OCI-LY7 (cell line): ENCODE measurements at regions not wholly inside any gene's neighbourhood (a gene's known extent, or its start where the extent isn't known, plus 50 kb on each side); places are given as distances from the start of the nearest gene placed in this dataset.

Source experiments
- BruUV-seq: library from RNA; stranded (reverse); fragments of 400-500 nt; replicated peaks from 2 replicates; lab custom pipeline; 2021; lab: Mats Ljungman, UMichigan
- CTCF ChIA-PET: fragments of 300-600 bp; sonication (Branson Sonifier 250); formaldehyde crosslinking; loops from one replicate; lab custom pipeline; 2022; ENCODE audit warnings: antibody characterized with exemption; ENCODE audit not compliant: unreplicated experiment; lab: Charles Lee
- POLR2A ChIA-PET: fragments of 300-600 bp; sonication (Branson Sonifier 250); formaldehyde crosslinking; loops from one replicate; lab custom pipeline; 2022; ENCODE audit warnings: antibody characterized with exemption; lab: Charles Lee
- DNase-seq: peaks from one replicate; pipeline ENCODE4 v3.0.0-alpha.2; 2015; ENCODE audit warnings: low spot score
- H2AFZ ChIP-seq: fragments of 200-600 bp; sonication (generic), shearing (Covaris generic); 2 replicates; pipeline ENCODE4 v1.6.1; 2014; ENCODE audit warnings: mild to moderate bottlenecking, antibody characterized with exemption, low read length, moderate library complexity
- H3K27ac ChIP-seq: fragments of 200-600 bp; sonication (generic); 2 replicates; pipeline ENCODE4 v1.5.1; 2014; ENCODE audit warnings: mixed run types, low read depth, mild to moderate bottlenecking, moderate library complexity, low read length, inconsistent platforms; ENCODE audit not compliant: poor library complexity, severe bottlenecking
- H3K36me3 ChIP-seq: fragments of 200-600 bp; sonication (generic); 2 replicates; pipeline ENCODE4 v1.6.1; 2014; ENCODE audit warnings: mild to moderate bottlenecking, antibody characterized with exemption, low read length, moderate library complexity, mixed read lengths; ENCODE audit not compliant: insufficient read depth
- H3K4me1 ChIP-seq: fragments of 200-600 bp; sonication (generic); 2 replicates; pipeline ENCODE4 v1.5.1; 2014; ENCODE audit warnings: mild to moderate bottlenecking, low read length; ENCODE audit not compliant: insufficient read depth, poor library complexity, severe bottlenecking
- H3K4me2 ChIP-seq: fragments of 200-600 bp; sonication (generic); 2 replicates; pipeline ENCODE4 v1.6.1; 2014; ENCODE audit warnings: mild to moderate bottlenecking, low read length
- H3K4me3 ChIP-seq: fragments of 200-600 bp; sonication (generic); 2 replicates; pipeline ENCODE4 v1.5.1; 2014; ENCODE audit warnings: mild to moderate bottlenecking, low read depth, low read length; ENCODE audit not compliant: poor library complexity, severe bottlenecking
- H3K79me2 ChIP-seq: fragments of 200-600 bp; sonication (generic); 2 replicates; pipeline ENCODE4 v1.6.1; 2016; ENCODE audit warnings: low read depth, mild to moderate bottlenecking, low read length, moderate library complexity, mixed read lengths; ENCODE audit not compliant: insufficient read depth
- H3K9me2 ChIP-seq: fragments of 200-600 bp; sonication (generic); 2 replicates; pipeline ENCODE4 v1.6.1; 2016; ENCODE audit warnings: mild to moderate bottlenecking, low read length, mixed read lengths; ENCODE audit not compliant: insufficient read depth
- H3K9me3 ChIP-seq: fragments of 200-600 bp; sonication (generic); 2 replicates; pipeline ENCODE4 v1.6.1; 2014; ENCODE audit warnings: mild to moderate bottlenecking, mixed run types, low read length, mixed read lengths
- H4K20me1 ChIP-seq: fragments of 200-600 bp; sonication (generic); 2 replicates; pipeline ENCODE4 v1.6.1; 2014; ENCODE audit warnings: mild to moderate bottlenecking, antibody characterized with exemption, low read length, moderate library complexity, mixed read lengths; ENCODE audit not compliant: insufficient read depth
- EZH2phosphoT487 ChIP-seq: fragments of 200-600 bp; sonication (generic); IDR thresholded peaks from 2 replicates; pipeline ENCODE4 v1.6.1; 2018; ENCODE audit warnings: low read depth, borderline replicate concordance, mild to moderate bottlenecking, mixed run types, antibody characterized with exemption, low read length, moderate library complexity, mixed read lengths
- intact Hi-C: fragments of 100-400 bp; cut with micrococcal nuclease; formaldehyde crosslinking; loops from one replicate; pipeline ENCODE4 v1.10.0; 2022; ENCODE audit not compliant: unreplicated experiment
- TF ChIP-seq, protein P1 (sequence below): fragments of 200-600 bp; sonication (generic); conservative IDR thresholded peaks from 2 replicates; pipeline ENCODE4 v1.5.1; 2014; ENCODE audit warnings: mild to moderate bottlenecking, antibody characterized with exemption, low read length, moderate library complexity, mixed read lengths

DNA sequence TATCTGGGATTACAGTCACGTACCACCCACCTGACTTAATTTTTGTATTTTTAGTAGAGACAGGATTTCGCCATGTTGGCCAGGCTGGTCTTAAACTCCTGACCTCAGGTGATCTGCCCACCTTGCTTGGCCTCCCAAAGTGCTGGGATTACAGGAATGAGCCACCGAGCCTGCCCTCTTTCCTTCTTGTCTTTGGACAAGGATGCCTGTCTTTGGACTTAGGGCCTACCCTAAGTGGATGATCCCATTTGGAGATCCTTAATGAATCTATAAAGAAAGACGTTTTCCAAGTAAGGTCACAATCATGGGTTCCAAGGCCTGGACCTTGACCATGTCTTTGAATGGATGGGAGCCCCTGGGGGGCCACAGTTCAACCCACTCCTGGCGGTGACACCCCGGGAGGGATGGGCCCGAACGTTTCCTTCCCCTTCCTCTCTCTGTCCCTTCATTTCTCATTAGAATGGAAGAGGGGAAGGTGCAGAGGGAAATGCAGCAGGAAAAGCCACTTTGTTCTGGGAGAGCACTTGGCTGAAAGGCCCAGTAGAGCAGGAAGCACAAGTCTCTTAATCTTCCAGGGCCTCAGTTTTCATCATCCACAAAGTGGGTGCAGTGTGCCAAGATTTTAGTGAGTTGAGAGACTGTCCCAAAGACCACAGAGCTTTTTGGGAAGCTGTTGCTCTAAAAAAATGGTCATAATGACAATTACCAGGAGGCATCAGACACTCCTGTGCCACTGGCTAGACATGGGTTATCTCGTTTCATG is 353.3 kb downstream of the SEC14L1 start:
- peaks cover 99% of the 10 kb centered on the region for H3K36me3 ChIP-seq
- H4K20me1 ChIP-seq: no peaks in the 10 kb centered on the region
- ChIA-PET CTCF (interaction anchor here (1.0 to 1.8 kb wide), 6 partner anchors 53 to 94 kb away, joined by 3 to 18 read pairs (median 5); no protein-coding TSS in a partner anchor), POLR2A (interaction anchor here (0.6 to 1.3 kb wide), 9 partner anchors 21 to 549 kb away, joined by 3 to 6 read pairs (median 4); no protein-coding TSS in a partner anchor)
- H3K4me2 ChIP-seq: peak overlapping the region; percentile 60
- H3K4me1 ChIP-seq: peaks cover 53% of the 10 kb centered on the region
- TSS peak; percentile 32 for BruUV-seq
- no peak overlapping the region for H2AFZ ChIP-seq
- H3K4me3 ChIP-seq: no peak overlapping the region
- H3K27ac ChIP-seq: peak overlapping the region; percentile 72
- TF ChIP-seq, protein P1, sequence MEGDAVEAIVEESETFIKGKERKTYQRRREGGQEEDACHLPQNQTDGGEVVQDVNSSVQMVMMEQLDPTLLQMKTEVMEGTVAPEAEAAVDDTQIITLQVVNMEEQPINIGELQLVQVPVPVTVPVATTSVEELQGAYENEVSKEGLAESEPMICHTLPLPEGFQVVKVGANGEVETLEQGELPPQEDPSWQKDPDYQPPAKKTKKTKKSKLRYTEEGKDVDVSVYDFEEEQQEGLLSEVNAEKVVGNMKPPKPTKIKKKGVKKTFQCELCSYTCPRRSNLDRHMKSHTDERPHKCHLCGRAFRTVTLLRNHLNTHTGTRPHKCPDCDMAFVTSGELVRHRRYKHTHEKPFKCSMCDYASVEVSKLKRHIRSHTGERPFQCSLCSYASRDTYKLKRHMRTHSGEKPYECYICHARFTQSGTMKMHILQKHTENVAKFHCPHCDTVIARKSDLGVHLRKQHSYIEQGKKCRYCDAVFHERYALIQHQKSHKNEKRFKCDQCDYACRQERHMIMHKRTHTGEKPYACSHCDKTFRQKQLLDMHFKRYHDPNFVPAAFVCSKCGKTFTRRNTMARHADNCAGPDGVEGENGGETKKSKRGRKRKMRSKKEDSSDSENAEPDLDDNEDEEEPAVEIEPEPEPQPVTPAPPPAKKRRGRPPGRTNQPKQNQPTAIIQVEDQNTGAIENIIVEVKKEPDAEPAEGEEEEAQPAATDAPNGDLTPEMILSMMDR: no peak
- no peak for TF ChIP-seq EZH2phosphoT487
- intact Hi-C loops: loop anchor here (2.0 to 5.0 kb wide), 3 partner anchors 29 to 212 kb away; no protein-coding TSS in a partner anchor
- no peaks in the 10 kb centered on the region for H3K9me2 ChIP-seq
- H3K79me2 ChIP-seq: no peaks in the 10 kb centered on the region
- H3K9me3 ChIP-seq: no peaks in the 10 kb centered on the region
- DNase-seq: no peak

DNA sequence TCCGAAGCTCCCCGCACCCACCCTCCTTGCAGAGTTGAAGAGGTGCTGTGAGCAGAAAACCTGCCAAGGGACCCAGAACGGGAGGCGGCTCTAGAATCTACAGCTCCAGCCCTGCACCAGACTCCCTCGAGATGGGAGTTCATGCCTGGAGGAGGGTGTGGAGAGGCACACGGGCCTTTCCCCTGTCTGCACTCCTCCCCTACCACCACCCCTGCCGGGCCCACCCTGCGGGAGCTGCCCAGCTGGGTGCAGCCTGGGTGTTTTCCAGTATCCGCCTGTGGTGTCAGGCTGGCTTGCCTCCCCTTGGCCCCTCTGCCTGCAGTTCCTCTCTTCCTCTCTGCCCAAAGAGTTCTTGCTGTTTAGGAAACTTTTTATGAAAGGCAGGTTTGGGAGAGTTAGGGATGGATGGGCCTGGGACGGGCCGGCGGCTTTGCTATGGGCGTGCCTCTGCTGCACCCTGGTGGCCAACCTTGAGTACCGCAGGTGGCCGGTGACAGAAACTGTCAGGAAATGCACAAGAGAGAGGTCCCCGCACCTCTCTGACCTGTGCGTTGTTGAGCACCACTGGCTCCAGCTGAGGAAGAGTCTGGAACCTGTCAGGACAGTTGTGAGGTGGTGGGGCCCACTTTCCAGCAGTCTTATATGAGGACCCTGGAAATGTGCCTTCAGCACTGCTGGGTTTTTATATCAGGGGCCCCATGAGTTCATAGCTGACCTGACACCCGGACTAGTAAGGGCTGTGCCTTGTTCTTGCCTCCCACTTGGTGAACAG is 354.1 kb downstream of the SEC14L1 start:
- no peaks in the 10 kb centered on the region for H3K79me2 ChIP-seq
- H3K4me1 ChIP-seq: peaks cover 53% of the 10 kb centered on the region
- peak overlapping the region; percentile 72 for H3K27ac ChIP-seq
- H3K9me2 ChIP-seq: no peaks in the 10 kb centered on the region
- H3K4me3 ChIP-seq: peak overlapping the region; percentile 7
- peaks cover 99% of the 10 kb centered on the region for H3K36me3 ChIP-seq
- TF ChIP-seq EZH2phosphoT487: no peak
- TF ChIP-seq, protein P1: peak; percentile 100
- intact Hi-C loops: loop anchor here (1.0 to 5.0 kb wide), 7 partner anchors 30 to 213 kb away; no protein-coding TSS in a partner anchor
- peak overlapping the region; percentile 60 for H3K4me2 ChIP-seq
- no peak overlapping the region for H2AFZ ChIP-seq
- peak; percentile 82 for DNase-seq
- no TSS peak for BruUV-seq
- no peaks in the 10 kb centered on the region for H3K9me3 ChIP-seq
- H4K20me1 ChIP-seq: no peaks in the 10 kb centered on the region
- ChIA-PET CTCF (interaction anchor here (0.6 to 1.8 kb wide), 7 partner anchors 54 to 95 kb away, joined by 3 to 18 read pairs (median 5); no protein-coding TSS in a partner anchor), POLR2A (interaction anchor here (0.6 to 1.3 kb wide), 8 partner anchors 22 to 548 kb away, joined by 3 to 6 read pairs (median 4); no protein-coding TSS in a partner anchor)
